G401.6 (cell line): ENCODE measurements at regions not wholly inside any gene's neighbourhood (a gene's known extent, or its start where the extent isn't known, plus 50 kb on each side); places are given as distances from the start of the nearest gene placed in this dataset.

ENCODE experiments used
- FAIRE-seq: peaks from 2 replicates; lab custom pipeline; 2012; peaks lifted over from hg19 to GRCh38; lab: Jason Lieb, UNC

DNA sequence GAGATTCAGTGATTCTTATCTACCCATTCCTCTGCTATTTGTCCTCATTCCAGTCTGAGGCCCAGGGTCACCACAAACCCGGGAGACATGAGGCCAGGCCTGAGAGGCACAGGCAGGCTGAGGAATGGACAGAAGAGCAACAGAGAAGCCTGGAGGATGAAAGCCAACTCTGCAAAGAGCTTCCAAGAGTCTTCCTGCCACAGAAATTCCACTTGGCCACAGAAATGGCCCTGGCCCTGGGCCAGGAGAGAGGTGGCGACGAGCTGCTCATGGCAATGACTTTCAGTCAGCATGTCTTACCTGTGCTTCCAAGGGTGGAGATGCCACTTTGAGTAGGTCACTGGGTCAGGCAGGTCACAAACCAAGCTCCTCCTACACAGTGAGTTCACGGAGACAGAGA is 155.3 kb upstream of the PKDCC start:
- FAIRE-seq, result no peak

DNA sequence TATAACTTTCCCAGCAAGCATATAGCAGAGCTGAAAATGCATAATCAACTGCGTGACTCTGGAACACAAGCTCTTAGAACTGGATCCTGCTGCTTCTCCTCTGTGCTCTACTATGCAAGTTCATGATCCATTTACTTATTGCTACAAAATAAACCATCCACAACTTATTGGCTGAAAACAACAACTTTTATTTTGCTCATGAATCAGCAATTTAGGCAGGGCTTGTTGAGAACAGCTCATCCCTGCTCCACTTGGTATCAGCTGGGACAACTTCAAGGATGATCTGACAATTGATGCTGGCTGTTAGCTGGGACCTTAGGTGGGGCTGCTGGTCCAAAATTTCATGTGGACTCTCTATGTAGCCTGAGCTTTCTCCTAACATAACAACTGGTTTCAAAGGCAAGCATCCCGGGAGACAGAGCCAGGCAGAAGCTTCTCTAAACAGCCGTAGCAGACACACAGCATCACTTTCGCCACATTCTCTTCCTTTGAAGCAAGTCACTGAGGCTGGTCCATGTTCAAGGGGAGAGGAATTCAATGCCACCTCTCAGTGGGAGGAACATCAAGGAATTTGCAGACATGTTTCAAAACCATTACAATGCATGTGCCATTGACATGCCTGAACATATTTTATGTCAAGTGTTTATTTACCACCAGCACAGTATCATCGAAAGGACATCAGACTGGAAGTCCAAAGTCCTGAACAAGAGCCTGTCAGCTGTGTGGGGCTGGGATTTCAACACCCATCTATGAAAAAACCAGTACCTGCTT is 153.1 kb upstream of the PKDCC start:
- FAIRE-seq, result no peak

GRCh38 chr2:41895334-41895664 is 152.5 kb upstream of the PKDCC start:
- FAIRE-seq, result no peak

- FAIRE-seq, result no peak
These were observed 151.5 kb upstream of the PKDCC start for GRCh38 chr2:41896186-41896846.

GRCh38 chr2:41899189-41899588 is 148.6 kb upstream of the PKDCC start:
- FAIRE-seq, result no peak

GRCh38 chr2:41900101-41900577 is 147.7 kb upstream of the PKDCC start:
- FAIRE-seq, result no peak

GRCh38 chr2:41902897-41903296 is 144.9 kb upstream of the PKDCC start:
- FAIRE-seq, result no peak

DNA sequence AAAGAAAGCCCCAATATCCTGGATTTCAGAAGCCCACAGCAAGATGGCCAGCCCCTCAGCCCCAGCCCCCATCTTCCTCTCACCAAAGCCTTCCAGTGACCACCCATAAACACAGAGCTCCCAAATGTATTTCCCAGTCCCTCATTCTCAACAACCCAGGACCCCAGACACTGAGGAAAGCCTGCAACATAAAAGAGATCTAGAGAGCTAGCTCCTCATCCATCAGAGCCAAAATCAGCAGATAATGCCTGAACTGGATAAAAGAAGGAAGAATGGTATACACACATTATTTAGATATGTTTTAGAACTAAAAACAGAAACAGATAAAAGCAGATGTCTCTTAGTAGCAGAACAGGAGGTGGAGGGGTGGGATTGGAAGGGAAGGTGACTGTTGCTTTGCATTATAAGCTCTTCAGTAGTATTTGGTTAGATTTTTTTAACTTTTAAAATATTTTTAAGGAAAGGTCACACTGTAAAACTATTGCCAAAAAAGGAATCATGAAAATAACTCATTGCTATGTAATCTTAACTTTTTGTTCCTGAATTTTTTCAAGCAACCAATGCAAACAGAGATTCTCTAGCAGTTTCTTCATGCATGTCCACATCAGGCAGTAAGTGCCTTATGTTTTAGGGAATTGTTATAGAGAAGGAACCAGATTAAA is 144.2 kb upstream of the PKDCC start:
- no peak for FAIRE-seq

- no peak for FAIRE-seq
These were observed 143.4 kb upstream of the PKDCC start for GRCh38 chr2:41904459-41904858.

- no peak for FAIRE-seq
These were observed 142.1 kb upstream of the PKDCC start for GRCh38 chr2:41905597-41906337.

- FAIRE-seq, result no peak
These were observed 141.5 kb upstream of the PKDCC start for GRCh38 chr2:41906338-41906725.

DNA sequence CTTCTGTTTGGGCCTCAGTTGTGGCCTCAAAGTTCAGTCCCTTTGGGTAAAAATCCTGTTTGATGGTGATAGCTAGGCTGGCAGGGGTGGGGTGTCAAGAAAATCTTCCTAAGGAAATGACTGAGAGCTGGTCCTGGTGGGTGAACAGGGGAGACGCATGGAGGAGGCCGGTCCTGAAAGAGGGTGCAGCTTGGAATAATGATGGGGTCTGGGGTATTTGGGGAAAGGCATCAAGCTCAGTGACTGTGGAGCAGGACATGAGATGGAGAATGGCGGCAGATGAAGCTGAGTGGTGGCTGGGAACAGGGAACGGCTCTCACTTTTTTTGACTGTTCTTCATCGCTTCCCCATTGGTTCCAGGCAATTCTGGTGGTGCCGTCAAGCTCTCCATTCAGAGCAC is 140.7 kb upstream of the PKDCC start:
- no peak for FAIRE-seq

DNA sequence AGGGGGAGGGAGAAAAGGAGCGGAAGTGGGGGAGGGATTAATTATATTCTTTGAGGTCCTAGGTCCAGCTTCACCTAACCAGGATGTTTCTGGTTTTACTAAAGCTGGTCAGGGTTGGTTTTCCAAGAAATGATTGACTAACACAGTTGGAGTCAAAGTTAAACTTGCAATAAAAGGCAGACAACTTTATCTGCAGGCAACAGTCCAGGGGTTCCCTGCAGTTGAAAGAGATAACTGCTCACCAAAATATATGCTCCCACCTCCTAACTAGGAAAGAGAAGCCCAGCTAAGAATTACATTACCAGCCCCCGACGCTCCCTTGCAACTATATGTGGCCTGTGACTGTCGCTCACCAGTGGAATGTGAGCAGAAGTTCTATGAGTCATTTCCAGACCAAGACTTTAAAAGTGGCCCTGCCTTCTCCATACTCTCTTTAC is 140.0 kb upstream of the PKDCC start:
- no peak for FAIRE-seq

- no peak for FAIRE-seq
These were observed 139.5 kb upstream of the PKDCC start for GRCh38 chr2:41908349-41908748.

GRCh38 chr2:41909584-41909983 is 138.2 kb upstream of the PKDCC start:
- FAIRE-seq, result no peak

- FAIRE-seq, result no peak
These were observed 137.7 kb upstream of the PKDCC start for GRCh38 chr2:41910126-41910525.

GRCh38 chr2:41911033-41911432 is 136.8 kb upstream of the PKDCC start:
- no peak for FAIRE-seq

- no peak for FAIRE-seq
These were observed 135.5 kb upstream of the PKDCC start for GRCh38 chr2:41912337-41912736.

DNA sequence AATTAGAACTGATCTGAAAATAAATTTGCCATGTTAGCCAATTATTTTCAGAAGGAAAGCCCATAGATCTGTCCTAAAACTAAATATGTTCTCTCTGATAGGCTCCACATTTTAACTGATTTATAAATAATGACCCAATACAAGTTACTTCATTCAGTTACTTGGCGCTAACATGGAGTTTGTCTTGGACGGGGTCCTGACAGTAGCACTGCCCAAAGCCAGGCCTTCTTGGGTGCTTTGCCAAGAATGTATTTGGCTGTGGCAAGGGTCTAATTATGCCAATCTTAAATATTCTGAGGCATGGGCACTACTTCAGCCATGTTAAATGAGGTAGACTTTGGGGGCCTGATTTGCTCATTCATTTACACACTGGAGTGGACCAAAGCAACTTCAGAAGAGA is 135.0 kb upstream of the PKDCC start:
- no peak for FAIRE-seq

GRCh38 chr2:41913311-41913710 is 134.5 kb upstream of the PKDCC start:
- FAIRE-seq, result no peak

GRCh38 chr2:41913921-41914609 is 133.8 kb upstream of the PKDCC start:
- FAIRE-seq, result no peak

GRCh38 chr2:41914936-41915335 is 132.9 kb upstream of the PKDCC start:
- no peak for FAIRE-seq
